GM12864 (cell line): ENCODE measurements at regions not wholly inside any gene's neighbourhood (a gene's known extent, or its start where the extent isn't known, plus 50 kb on each side); places are given as distances from the start of the nearest gene placed in this dataset.
"Not testable (repeated sequence)": the region's sequence is repeated elsewhere in the genome, so short reads cannot be mapped to it uniquely, and the experiment has no call there.

ENCODE experiments used
- DNase-seq: peaks from one replicate; pipeline ENCODE4 v3.0.0-alpha.2; 2011; ENCODE audit warnings: low read depth
- H3K4me3 ChIP-seq: 2 replicates; pipeline ENCODE4 v1.5.1; 2011; ENCODE audit warnings: mild to moderate bottlenecking, low read depth, low read length, control low read depth
- CTCF ChIP-seq: IDR thresholded peaks from 2 replicates; pipeline ENCODE4 v1.5.1; 2011; ENCODE audit warnings: low read depth, mild to moderate bottlenecking, moderate library complexity, low read length, control low read depth, inconsistent platforms; ENCODE audit errors: missing control alignments

- no peak for TF ChIP-seq CTCF
- H3K4me3 ChIP-seq: no peak overlapping the region
- DNase-seq: no peak
Observed at GRCh38 chr16:5207001-5207523, 109.5 kb upstream of the EEF2KMT start.

GRCh38 chr16:5206331-5206990, 108.9 kb upstream of the EEF2KMT start:
- no peak for DNase-seq
- no peak for TF ChIP-seq CTCF
- H3K4me3 ChIP-seq: no peak overlapping the region

GRCh38 chr16:5205361-5206040, 107.9 kb upstream of the EEF2KMT start:
- no peak for TF ChIP-seq CTCF
- H3K4me3 ChIP-seq: no peak overlapping the region; the same call in 1 of the 2 replicates
- no peak for DNase-seq

GRCh38 chr16:5203675-5204074, 106.1 kb upstream of the EEF2KMT start:
- not testable (repeated sequence) for H3K4me3 ChIP-seq, DNase-seq

- H3K4me3 ChIP-seq: no peak overlapping the region
- no peak for DNase-seq
- TF ChIP-seq CTCF: no peak
Observed at GRCh38 chr16:5200123-5200522, 102.5 kb upstream of the EEF2KMT start.

- TF ChIP-seq CTCF: no peak
- DNase-seq: no peak
- H3K4me3 ChIP-seq: no peak overlapping the region
Observed at GRCh38 chr16:5196204-5196603, 98.6 kb upstream of the EEF2KMT start.

- TF ChIP-seq CTCF: no peak
- H3K4me3 ChIP-seq: no peak overlapping the region
- no peak for DNase-seq
Observed at GRCh38 chr16:5193861-5194260, 96.3 kb upstream of the EEF2KMT start.
